Neuronal stem cell (in vitro differentiated cells): ENCODE measurements at regions not wholly inside any gene's neighbourhood (a gene's known extent, or its start where the extent isn't known, plus 50 kb on each side); places are given as distances from the start of the nearest gene placed in this dataset.

ENCODE experiments used
- DNase-seq: peaks from one replicate; pipeline ENCODE4 v3.0.0-alpha.2; 2013; ENCODE audit warnings: low spot score
- H2AFZ ChIP-seq: one replicate; pipeline ENCODE4 v1.6.1; 2013; ENCODE audit warnings: mild to moderate bottlenecking, low read length, inconsistent platforms
- H2AK5ac ChIP-seq: 2 replicates; pipeline ENCODE4 v1.6.1; 2013; ENCODE audit warnings: low read depth, mild to moderate bottlenecking, inconsistent platforms, low read length, moderate library complexity, mixed read lengths
- H2BK120ac ChIP-seq: 2 replicates; pipeline ENCODE4 v1.6.1; 2013; ENCODE audit warnings: low read depth, mild to moderate bottlenecking, inconsistent platforms, low read length, moderate library complexity, mixed read lengths
- H2BK12ac ChIP-seq: one replicate; pipeline ENCODE4 v1.6.1; 2013; ENCODE audit warnings: low read length, inconsistent platforms
- H2BK15ac ChIP-seq: 2 replicates; pipeline ENCODE4 v1.6.1; 2013; ENCODE audit warnings: mild to moderate bottlenecking, low read length, inconsistent platforms, mixed read lengths
- H2BK5ac ChIP-seq: one replicate; pipeline ENCODE4 v1.6.1; 2013; ENCODE audit warnings: inconsistent platforms, mild to moderate bottlenecking, low read length, moderate library complexity
- H3K14ac ChIP-seq: one replicate; pipeline ENCODE4 v1.6.1; 2013; ENCODE audit warnings: low read length, inconsistent platforms
- H3K18ac ChIP-seq: 2 replicates; pipeline ENCODE4 v1.6.1; 2013; ENCODE audit warnings: low read length, inconsistent platforms
- H3K23ac ChIP-seq: 2 replicates; pipeline ENCODE4 v1.6.1; 2013; ENCODE audit warnings: low read depth, mild to moderate bottlenecking, mixed read lengths, low read length, inconsistent platforms; ENCODE audit not compliant: poor library complexity
- H3K27ac ChIP-seq: replicated peaks from 3 replicates; pipeline ENCODE4 v1.5.1; 2013; ENCODE audit warnings: low read length, inconsistent platforms
- H3K27me3 ChIP-seq, 3 experiments: 2 replicates each; pipeline ENCODE4 v1.6.1; 2013; ENCODE audit warnings: low read length in 3 of 3, mild to moderate bottlenecking in 2 of 3, inconsistent platforms in 1 of 3, low read depth in 1 of 3, mixed read lengths in 1 of 3, moderate library complexity in 1 of 3; ENCODE audit not compliant: control insufficient read depth in 3 of 3, insufficient read depth in 3 of 3
- H3K36me3 ChIP-seq, 2 donors: replicated peaks in 1 of 2; 2 replicates each; pipeline ENCODE4 v1.6.1; 2013; ENCODE audit warnings: low read length in 2 of 2; ENCODE audit not compliant: control insufficient read depth in 2 of 2, insufficient read depth in 2 of 2
- H3K4ac ChIP-seq: 2 replicates; pipeline ENCODE4 v1.6.1; 2013; ENCODE audit warnings: inconsistent platforms, mild to moderate bottlenecking, low read length, moderate library complexity
- H3K4me1 ChIP-seq, 2 donors: 1 replicate in 1 of 2; 2 replicates in 1 of 2; pipeline ENCODE4 v1.6.1; 2013; ENCODE audit warnings: low read length in 2 of 2, low read depth in 1 of 2; ENCODE audit not compliant: control insufficient read depth in 2 of 2, insufficient read depth in 1 of 2
- H3K4me2 ChIP-seq: one replicate; pipeline ENCODE4 v1.6.1; 2013; ENCODE audit warnings: mild to moderate bottlenecking, low read length, inconsistent platforms; ENCODE audit not compliant: insufficient read depth, poor library complexity, severe bottlenecking
- H3K4me3 ChIP-seq, 2 donors: 2 replicates each; pipeline ENCODE4 v1.5.1; 2013; ENCODE audit warnings: low read length in 2 of 2, mild to moderate bottlenecking in 2 of 2, inconsistent platforms in 1 of 2, moderate library complexity in 1 of 2
- H3K79me1 ChIP-seq: one replicate; pipeline ENCODE4 v1.6.1; 2013; ENCODE audit warnings: low read depth, mild to moderate bottlenecking, inconsistent platforms, low read length, moderate library complexity
- H3K9ac ChIP-seq: one replicate; pipeline ENCODE4 v1.6.1; 2013; ENCODE audit warnings: mild to moderate bottlenecking, low read depth, low read length, inconsistent platforms; ENCODE audit not compliant: poor library complexity
- H3K9me3 ChIP-seq, 2 donors: replicated peaks in 1 of 2; 2 replicates each; pipeline versions ENCODE3 to v1.6.1; 2013; ENCODE audit warnings: low read length in 2 of 2, mild to moderate bottlenecking in 2 of 2, inconsistent platforms in 1 of 2, low read depth in 1 of 2, mixed read lengths in 1 of 2, moderate library complexity in 1 of 2; ENCODE audit not compliant: control insufficient read depth in 2 of 2, insufficient read depth in 1 of 2
- H4K8ac ChIP-seq: one replicate; pipeline ENCODE4 v1.6.1; 2013; ENCODE audit warnings: low read depth, mild to moderate bottlenecking, inconsistent platforms, low read length, moderate library complexity
- H4K91ac ChIP-seq: one replicate; pipeline ENCODE4 v1.6.1; 2013; ENCODE audit warnings: low read length, low read depth, mild to moderate bottlenecking, inconsistent platforms; ENCODE audit not compliant: poor library complexity
- WGBS, 2 donors: extraction: QIAGEN DNeasy Blood & Tissue Kit; methylation state at CpG; one replicate each; pipeline ENCODE4 v1.1.7; 2013; ENCODE audit warnings: missing lambda C conversion rate in 2 of 2, mixed read lengths in 1 of 2; ENCODE audit not compliant: insufficient read length in 2 of 2, insufficient replicate concordance in 1 of 2; ENCODE audit errors: extremely low coverage in 2 of 2; 5-methylcytosine and 5-hydroxymethylcytosine counted together

DNA sequence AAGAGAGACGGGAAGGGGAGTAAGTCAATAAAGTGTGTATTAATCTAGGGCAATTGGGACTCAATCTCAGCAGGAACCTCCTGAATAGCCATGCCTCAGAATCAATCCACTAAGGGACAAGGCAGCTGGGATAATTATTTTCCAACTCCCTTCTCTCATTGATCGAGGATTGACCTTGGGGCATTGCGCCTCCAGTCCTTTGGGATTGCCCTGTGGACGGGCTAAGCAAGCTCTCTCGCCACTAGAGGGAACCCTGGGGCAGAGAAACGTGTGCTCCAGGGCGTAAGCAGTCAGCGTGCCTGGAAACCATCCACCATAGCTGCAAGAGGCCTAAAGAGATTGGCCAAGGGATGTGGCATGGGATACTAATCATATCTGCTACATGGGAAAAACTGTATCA lies 53.9 kb upstream of the ERCC4 start:
- H3K14ac ChIP-seq: no peak overlapping the region

More for the DNA sequence above, 53.9 kb upstream of the ERCC4 start:
- no peak overlapping the region for H4K91ac ChIP-seq
- H3K79me1 ChIP-seq: no peaks in the 10 kb centered on the region
- peaks cover 0 to 2% of the 10 kb centered on the region in 2 donors for H3K9me3 ChIP-seq
- H3K27ac ChIP-seq: no peak overlapping the region
- no peak overlapping the region for H3K4ac ChIP-seq
- H2BK5ac ChIP-seq: no peak overlapping the region
- WGBS, 2 donors: no CpG with 5 or more reads among the region's 8 CpGs
- no peak overlapping the region for H2BK15ac ChIP-seq
- no peaks in the 10 kb centered on the region for H3K36me3 ChIP-seq
- no peak overlapping the region for H3K9ac ChIP-seq
- peak; percentile 44 for DNase-seq
- H2BK12ac ChIP-seq: no peak overlapping the region
- no peak overlapping the region for H2AK5ac ChIP-seq
- H3K27me3 ChIP-seq: no peaks in the 10 kb centered on the region
- H3K23ac ChIP-seq: no peak overlapping the region
- H3K4me3 ChIP-seq: no peak overlapping the region
- H4K8ac ChIP-seq: no peak overlapping the region
- H2AFZ ChIP-seq: no peak overlapping the region
- no peaks in the 10 kb centered on the region for H3K4me1 ChIP-seq
- no peak overlapping the region for H3K18ac ChIP-seq
- H2BK120ac ChIP-seq: no peak overlapping the region
- H3K4me2 ChIP-seq: no peak overlapping the region
